HG03095 (cell line): ENCODE measurements at regions not wholly inside any gene's neighbourhood (a gene's known extent, or its start where the extent isn't known, plus 50 kb on each side); places are given as distances from the start of the nearest gene placed in this dataset.

Experiments
- ATAC-seq: cut with Tn5 transposase; IDR thresholded peaks from one replicate; pipeline ENCODE4 v1.9.1; 2021; ENCODE audit warnings: moderate library complexity; ENCODE audit not compliant: unreplicated experiment

DNA sequence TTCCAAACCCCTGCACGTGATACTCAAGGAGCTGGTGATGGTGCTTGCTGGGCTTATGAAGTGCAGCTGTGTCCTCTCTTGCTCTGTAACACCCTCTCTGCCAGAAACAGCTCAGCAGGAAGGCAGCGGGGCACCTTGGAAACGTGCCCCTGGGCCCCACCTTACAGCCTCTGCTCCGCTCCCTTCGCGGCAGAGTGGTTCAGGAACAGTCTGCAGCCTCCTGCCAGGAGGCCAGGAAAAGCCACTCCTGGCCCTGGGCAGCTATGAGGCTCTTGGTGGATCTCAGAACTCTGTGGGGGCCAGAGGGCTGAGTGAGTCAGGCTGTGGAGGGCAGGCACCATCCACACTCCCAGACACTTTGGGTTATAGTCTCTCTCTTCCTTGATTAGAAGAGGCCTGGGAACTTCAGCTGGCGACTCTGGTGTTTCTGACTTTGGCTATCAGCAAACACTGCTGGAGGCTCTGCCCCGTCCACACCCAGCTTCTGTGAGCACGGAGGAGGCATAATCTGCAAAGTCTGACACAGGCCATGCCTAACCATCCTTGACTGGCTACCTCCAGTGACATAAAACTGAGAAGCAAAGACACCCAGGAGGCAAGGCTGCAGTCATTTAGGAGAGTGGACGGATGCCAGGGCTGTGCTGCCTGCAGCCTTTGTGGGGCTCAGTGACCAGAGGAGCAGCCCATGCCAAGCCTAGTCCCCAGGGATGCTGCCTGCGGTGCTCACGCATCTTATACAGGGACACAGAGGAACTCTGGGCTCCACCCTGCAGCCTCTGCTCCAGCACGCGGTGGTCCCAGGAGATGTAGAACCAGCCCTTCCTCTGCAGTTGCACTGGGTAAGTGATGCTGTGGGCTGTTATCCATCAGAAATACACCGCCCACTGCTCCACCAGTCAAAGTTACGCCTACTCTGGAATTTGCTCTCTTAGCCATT, 65.3 kb downstream of the METRNL start:
- no peak for ATAC-seq

DNA sequence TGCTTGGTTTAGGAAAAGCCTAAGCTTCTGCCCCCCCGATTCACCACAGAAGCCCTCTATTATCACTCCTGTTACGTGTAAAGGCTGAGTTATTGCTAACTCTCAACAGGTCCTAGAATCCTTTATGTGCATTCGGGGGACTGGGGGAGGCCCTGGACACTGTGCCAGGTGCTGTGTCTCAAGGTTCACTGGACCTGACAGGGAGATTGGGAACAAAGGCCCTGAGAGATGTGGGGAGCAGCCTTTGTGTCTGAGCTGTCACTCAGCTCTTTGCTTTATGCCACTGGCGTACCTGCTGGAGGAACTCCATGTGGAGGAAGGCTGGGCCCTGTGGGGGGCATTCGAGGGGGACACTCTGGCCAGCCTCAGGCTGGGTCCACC, 65.9 kb downstream of the METRNL start:
- ATAC-seq: no peak

DNA sequence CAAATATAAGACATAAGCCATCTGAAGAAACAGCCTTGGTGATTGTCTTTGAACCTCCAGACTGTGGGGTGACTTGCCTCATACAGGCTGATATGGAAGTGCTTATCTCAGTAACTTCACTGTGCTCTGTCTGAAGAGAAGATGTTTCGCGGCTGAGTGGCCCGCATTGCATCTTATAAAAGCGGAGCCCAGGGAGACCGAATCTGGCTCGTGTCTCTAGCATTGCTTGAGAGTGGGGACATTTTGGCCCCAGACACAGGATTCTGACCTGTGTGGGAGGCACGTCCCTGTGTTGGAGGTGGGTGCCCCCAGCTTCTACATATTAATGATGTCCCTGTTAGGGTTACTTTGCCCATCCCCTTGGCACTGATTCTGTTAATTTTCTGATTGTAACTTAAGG, 66.4 kb downstream of the METRNL start:
- no peak for ATAC-seq

DNA sequence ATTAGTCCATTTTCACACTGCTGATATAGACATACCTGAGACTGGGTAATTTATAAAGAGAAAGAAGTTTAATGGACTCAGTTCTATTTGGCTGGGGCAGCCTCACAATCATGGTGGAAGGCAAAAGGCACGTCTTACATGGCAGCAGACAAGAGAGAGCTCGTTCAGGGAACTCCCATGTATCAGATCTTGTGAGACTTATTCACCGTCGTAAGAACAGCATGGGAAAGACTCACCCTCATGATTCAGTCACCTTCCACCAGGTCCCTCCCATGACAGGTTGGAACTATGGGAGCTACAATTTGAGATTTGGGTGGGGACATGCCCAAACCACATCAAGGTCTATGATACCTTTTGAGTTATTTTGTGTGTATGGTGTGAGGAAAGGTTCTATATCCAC, 66.9 kb downstream of the METRNL start:
- ATAC-seq: no peak

DNA sequence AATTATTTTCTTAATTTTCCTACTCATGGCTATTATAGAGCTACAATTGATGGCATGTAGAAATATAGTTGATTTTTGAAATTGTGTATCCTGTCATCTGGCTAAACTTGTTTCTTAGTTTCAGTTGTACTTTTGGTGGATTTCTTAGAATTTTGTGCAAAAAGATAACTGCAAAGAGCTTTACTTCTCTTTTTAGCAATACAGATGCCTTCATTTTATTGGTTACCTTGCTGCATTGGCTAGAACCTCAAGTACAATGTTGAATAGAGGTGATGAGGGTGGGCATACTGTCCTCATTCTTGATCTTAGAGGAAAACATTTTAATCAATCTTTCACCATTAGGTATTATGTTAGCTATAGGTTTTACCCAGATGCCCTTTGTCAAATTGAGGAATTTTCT, 67.9 kb downstream of the METRNL start:
- no peak for ATAC-seq

DNA sequence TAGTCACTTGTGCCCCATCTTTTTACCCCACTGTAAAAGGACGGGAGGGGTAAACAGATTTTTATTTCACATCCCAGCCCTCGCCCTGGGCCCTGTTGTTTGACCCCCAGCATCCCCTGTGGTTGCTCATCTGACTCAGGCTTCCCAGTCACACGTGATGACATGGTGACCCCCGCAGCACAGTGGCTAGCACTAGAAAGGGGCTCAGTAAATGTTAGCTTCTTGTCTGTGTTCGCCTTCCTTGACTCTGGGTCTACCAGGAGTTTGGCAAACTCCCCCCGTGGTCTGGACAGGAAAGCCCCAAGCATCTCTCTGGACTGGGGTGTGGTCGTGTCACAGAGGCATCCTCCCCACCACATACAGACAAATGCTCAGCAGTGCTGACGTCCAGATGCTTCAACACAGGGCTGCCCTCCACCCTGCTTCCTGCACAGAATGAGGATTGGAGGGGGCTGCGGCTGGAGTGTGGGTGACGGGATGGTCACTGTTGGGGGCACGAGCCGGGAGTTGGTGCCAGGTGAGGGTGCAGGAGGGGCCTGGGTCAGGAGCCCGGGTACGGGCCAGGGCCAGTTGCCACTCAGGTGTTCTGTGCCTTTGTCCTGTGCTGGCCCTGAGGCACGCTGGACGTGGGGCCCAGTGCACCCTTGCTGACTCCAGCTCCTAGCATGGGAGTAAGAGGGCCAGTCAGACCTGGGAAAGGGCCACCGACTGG, 69.1 kb downstream of the METRNL start:
- no peak for ATAC-seq

DNA sequence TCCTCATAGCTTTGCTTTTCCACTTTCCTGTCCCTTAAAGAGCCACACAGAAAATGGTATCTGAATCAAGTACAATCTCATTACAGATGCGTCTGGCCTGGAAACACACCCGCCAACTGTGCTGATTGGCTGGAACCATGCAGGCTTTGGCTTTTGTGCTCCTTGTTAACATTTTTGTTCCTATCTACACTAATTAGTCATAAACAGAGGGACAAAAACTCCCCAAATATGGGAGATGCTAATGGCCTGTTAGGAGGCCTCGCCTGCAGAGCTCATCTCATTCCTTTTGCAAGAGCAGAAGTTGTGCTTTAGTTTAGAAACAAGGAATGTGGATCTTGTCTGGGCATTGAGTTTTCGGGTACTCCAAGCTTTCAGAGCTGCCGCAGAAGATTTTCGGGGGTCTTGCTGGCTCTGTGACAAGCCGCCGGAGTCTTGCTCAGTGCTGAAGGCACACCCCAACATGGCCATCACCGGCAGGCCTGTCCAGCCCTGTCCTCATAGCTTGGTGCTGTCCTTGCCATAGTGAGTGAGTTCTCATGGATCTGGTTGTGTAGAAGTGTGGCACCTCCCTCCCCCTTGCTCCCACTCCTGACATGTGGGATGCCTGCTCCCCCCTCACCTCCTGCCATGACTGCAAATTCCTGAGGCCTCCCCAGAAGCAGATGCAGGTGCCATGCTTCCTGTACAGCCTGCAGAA, 69.8 kb downstream of the METRNL start:
- ATAC-seq: no peak

DNA sequence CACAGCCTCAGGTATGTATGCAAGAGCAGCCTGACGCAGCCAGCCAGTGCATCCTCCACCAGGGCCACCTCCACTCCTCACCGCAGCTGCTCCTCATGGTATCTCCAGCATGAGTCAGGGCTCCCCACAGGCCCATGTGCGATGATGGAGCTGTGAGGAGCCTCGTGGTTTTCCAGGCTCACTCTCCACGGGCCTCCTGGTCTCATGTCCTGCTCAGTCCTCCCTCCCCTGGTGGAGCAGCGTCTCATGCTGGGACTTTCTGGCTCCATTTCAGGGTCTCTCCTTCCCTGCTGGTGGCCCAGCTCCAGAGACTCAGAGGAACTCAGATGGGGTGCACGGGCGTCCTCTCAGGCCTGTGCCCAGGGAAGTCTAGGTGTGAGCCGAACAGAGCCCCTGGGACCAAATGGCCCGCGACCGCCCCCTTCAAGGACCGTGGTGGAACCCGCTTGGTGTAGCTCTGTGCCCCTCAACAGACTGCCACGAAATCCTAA, 70.4 kb downstream of the METRNL start:
- no peak for ATAC-seq

DNA sequence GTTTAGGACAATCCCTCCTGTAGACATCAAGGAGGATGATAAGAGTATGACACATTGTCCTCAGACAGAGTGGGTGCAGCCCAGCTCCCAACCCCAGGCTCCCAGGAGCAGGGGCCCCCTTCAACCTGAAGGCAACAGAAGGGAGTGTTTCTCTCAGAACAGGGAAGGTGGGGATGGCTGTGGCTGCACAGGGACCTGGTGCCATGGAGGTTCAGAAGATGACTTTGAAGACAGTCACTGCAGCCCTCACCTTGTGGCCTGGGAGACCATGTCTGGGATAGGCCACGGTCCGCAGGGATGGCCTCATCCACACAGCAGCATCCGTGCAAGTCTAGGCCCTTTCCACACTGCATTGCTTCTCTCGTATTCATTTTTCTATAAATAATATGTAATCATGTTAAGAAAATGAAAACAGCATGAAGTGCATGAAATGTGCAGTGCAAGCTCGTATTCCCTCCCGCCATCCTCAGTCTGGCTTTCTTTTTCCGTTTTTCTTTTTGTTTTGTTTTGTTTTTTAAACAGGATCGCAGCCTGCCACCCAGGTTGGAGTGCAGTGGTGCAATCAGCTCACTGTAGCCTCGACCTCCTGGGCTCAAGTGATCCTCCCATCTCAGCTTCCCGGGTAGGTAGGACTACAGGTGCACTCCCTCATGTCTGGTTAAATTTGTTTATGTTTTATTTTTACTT, 71.1 kb downstream of the METRNL start:
- ATAC-seq: no peak

DNA sequence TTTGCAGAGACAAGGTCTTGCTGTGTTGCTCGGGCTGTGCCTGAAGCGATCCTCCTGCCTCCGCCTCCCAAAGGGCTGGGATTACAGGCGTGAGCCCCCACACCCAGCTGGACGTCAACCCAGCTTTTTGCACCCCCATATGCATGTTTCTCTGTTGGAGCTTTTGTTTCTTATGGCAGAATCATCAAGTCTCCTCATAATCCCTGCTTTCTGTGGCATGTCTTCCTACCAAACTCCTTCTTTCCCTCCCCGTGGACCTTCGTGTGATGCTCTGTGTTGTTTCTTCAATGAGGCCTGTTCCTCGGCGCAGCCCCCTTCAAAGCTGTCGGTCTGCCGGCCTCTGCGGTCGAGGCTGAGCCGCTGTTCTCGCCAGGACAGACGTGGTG, 71.6 kb downstream of the METRNL start:
- ATAC-seq: no peak

DNA sequence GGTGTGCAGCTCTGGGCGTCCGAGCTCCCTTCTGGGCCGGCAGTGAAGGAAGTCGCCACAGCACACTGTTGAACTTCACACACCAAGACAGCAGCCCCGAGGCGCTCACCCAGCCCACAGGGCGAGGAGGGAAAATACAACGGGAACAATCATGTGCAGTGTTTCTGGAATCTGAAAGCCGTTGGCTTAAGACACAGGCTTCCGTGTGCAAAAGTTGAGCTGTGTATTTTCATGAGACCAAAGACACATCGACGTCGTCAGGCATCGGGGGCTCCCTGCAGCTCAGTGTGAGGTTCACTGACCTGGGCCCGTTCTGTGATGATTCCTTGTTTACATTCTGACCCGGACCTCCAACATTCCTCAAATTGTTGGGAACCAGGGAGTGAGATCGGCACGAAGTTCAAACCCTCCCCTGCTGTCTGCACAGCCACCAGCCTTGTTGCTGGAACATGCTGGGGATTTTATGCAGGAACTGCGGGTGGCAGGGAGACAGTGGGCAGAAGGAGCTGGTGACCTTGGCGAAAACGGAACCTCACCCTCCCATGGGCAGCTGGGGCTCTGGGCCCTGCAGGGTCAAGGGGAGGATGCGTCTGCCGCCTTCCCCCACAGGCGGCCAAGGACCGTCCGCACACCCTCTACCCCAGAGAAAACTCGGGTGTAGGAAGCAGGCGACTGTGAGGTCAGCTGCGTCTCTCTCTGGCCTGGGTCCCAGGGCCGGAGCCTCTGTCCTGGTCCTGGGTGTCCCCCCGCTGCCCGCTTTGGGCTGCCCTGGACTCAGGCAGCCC, 72.2 kb downstream of the METRNL start:
- ATAC-seq: no peak

DNA sequence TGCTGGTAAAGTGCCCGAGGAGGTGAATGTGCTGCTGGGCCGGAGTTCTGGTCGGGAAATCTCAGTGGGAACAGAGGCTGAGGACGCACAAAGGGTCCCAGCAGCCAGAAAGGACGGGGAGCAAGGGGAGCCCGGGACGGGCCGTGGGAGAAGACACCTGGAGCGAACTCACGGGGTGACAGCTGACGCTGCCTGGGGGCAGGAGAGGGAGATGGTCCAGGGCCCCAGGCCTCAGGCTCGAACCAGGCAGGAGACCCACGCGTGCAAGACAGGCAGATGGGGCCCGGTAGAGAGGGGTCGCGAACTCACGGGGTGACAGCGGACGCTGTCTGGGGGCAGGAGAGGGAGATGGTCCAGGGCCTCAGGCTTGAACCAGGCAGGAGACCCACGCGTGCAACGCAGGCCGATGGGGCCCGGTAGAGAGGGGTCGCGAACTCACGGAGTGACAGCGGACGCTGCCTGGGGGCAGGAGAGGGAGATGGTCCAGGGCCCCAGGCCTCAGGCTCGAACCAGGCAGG, 72.9 kb downstream of the METRNL start:
- no peak for ATAC-seq

DNA sequence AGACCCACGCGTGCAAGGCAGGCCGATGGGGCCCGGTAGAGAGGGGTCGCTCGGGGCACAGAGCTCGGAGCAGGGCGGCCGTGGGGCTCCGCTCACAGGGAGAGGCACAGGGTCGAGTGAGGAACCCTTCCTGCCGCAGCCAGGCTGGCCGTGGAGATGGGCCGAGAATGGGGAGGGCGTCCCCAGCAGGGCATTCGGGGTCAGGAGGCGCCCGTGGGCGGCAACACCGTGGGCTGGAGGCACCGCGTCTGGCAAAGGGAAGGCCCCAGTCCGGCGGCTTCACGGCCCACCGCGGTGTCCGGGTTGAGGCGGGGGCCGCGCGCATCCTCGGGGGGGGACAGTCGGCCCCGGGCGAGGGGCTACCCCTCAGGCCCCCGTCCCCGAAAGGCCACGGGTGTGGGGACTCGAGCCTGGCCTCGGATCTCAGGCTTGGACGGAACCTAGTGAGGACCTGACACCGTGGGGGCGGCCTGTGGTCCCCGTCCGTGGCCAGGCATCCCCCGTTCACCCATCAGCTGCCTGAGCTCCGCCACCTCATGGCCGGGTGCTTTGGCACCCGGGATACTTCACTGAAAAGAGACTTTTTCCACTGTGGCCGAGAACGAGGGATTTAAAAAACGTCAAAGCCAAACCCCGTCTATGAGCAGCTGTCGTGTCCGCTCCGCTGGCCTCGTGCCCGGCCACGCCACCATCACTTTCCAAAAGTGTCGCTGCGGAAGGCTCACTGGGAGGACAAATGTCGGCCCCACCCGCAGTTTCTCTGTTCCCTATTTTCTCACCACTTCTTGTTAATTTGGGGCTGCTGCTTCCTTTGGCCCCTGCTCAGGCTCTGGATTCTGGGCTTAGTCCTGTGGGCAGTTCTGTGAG, 73.6 kb downstream of the METRNL start:
- ATAC-seq: no peak

DNA sequence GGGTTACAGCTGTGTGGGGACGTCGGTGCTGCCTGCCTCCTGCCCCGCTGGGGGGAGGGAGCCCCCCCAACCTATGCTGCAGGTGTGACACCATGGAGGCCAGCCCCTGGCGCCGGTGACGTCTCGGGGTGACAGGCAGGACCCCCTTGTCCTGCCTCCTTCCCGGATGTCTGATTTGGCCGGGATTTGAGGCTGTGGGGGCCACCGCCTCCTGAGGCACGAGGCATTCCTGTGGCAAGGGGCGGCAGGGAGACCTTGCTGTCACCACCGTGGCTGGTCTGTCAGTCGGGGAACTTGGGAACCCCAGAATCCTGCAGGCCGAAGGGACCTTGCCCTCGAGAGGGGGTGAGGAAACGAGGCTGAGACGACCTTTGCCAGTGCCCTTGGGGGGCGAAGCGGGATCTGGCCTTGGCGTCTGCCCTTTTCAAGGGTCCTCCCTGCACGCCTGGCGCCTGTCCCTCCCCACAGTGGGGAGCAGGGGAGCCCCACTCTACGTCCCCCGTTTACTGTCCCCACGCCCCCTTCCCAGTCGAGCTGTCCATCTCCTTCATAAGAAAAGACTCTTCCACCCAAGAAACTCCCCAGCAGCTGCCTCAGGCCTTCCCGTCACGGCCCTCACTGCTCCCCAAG, 74.4 kb downstream of the METRNL start:
- no peak for ATAC-seq

DNA sequence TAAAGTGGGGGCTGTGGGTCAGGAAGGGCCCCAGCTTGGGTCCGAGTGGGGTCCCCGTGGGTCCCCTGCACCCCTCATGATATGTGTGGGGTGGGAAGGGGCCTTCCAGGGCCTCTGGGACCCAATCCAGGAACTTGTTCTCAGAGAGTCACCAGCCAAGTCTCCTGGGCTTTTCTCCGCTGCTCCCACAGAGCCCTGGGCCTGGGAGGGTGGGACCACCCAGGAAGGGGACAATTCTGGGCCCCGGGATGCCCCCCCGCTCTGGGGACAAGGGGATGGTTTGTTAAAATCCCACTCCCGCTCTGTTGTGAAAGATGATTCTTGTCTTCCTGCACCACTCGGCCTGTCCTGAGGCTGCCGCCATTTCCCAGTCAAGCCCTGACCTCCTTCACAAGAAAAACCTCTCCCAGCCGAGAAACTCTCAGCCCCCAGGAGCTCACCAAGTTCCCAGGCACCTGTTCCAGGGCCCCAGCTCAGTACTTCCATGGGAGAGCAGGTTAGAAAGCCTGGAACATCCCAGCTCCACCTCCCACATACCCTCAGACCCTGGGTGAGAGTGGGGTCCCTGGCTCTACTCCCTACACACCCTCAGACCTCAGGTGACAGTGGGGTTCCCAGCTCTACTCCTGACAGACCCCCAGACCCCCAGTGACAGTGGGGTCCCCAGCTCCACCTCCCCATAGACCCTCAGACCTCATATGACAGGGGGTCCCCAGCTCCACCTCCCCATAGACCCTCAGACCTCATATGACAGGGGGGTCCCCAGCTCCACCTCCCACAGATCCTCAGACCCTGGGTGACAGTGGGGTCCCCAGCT, 75.1 kb downstream of the METRNL start:
- no peak for ATAC-seq

DNA sequence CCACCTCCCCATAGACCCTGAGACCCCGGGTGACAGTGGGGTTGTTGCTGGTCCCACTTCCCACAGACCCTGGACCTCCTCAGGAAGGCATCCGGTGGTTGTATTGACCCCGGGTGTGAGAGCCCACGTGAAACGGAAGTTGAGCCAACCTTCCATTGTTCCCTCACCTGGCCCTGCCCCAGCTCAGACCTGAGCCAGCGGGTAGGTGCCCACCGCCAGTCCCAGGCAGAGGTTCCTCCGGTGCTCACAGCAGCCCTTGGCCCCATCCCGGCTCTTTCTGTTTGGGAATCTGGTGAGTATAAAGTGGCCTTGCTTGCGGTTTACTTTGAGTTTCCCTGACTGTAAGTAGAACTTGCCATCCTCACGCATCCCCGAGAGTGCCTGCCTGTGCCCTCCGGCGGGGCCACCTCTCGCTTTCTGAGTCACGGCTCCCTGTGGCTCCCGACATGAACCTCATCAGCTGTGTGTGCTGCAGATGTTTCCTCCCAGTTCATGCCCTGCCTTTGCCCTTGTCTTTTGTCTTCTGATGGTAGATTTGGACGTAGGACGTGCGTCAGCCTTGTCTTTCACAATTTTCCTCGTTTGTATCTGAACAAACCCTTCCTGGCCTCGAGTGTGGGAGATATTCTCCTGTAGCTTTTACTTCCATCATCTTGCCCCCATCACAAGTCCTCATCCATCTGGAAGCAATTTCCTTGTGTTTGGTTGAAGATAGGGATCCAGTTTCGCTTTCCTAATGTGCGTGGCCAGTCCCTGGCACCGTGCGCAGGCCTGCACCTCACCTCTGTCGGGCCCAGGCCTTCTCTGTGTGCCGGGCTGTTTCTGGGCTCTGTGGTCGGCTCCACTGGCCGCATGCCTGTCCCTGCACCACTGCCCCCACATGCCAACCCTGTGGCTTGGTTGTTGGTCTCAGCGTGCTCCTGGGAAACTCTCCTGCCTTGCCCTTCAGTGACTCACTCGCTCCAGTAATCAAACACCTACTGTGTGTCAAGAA, 76.0 kb downstream of the METRNL start:
- no peak for ATAC-seq

DNA sequence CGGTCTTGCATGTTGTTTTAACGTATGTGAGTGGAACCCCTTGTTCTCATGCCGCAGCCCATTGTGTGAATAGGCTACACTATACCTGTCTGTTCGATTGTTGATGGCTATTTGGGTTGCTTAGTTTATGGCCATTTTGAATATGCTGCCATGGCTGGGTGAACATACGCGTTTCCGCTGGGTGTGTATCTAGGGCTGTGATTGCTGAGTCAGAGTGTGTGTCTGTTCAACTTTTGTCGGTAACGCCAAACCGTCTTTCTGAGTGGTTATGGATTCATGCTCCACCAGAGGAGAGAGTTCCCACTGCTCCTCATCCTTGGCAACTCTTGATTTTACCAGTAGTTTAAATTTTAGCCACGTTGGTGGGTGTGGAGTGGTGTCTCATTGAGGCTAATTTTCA, 77.0 kb downstream of the METRNL start:
- no peak for ATAC-seq
